A204.1 (cell line): ENCODE measurements at regions not wholly inside any gene's neighbourhood (a gene's known extent, or its start where the extent isn't known, plus 50 kb on each side); places are given as distances from the start of the nearest gene placed in this dataset.
"Not testable (repeated sequence)": the region's sequence is repeated elsewhere in the genome, so short reads cannot be mapped to it uniquely, and the experiment has no call there.

Source experiments
- FAIRE-seq: peaks from 2 replicates; lab custom pipeline; 2012; peaks lifted over from hg19 to GRCh38; lab: Jason Lieb, UNC

- no peak for FAIRE-seq
These were observed 237.6 kb upstream of the NDN start for GRCh38 chr15:23924686-23925085.

DNA sequence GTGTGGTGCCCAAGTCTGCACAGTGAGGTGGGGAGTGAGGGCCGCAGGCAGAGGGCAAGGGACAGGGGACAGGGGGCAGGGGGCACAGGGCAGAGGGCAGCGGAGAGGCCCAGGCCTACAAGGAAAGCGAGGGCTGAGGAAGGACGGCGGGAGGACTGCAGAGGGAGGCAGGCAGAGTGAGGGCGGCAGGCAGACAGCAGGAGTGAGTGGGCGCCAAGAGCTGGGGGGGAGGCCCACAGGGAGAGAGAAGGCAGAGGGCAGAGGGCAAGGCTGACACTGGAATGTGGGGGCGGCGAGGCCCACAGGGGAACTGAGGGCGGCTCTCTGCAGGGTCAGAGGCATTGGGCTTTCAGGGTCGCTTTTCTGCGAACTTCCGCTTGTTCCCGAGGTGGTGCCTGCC lies 267.8 kb upstream of the NDN start:
- FAIRE-seq: no peak

- no peak for FAIRE-seq
These were observed 296.6 kb upstream of the NDN start for GRCh38 chr15:23983500-23984259.

- no peak for FAIRE-seq
These were observed 307.2 kb upstream of the NDN start for GRCh38 chr15:23994273-23994672.

- no peak for FAIRE-seq
These were observed 311.0 kb upstream of the NDN start for GRCh38 chr15:23998056-23998455.

DNA sequence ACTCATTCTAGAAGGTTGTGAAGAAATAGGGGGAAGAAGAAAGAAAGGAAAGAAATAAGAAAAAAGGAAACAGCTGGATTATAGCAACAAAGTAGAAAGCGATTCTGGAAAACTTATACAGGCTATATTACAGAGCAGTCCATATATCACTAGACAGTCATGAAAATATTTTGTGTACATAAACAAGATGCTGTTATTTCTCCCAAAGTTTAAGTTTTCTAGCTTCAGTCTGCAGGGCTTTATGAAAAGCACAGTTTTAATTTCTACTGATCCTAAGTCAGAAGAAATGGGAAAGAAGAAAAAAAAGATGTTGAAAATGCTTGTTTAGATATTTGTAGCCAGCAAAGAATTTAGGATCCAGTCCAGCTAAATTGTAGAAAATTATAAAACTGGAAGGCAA lies 321.4 kb upstream of the NDN start:
- no peak for FAIRE-seq

DNA sequence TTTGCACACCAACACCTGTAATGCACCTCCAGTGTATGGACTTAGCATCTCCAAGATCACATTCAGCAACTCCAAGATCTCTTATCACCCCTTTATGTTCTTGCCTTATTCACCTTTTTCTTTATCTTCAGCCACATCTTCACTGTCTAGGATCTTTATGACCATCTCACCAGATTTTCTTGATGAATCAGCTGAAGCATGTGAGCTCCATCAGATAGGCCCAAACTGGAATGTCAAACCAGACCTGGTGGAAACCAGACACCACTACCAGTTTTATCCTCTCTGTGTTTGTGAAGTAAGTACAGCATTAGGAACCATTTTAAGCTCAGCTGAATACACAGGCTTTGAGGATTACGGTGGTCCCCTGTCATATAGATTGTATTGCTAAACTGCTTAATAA lies 330.4 kb upstream of the NDN start:
- FAIRE-seq: no peak

DNA sequence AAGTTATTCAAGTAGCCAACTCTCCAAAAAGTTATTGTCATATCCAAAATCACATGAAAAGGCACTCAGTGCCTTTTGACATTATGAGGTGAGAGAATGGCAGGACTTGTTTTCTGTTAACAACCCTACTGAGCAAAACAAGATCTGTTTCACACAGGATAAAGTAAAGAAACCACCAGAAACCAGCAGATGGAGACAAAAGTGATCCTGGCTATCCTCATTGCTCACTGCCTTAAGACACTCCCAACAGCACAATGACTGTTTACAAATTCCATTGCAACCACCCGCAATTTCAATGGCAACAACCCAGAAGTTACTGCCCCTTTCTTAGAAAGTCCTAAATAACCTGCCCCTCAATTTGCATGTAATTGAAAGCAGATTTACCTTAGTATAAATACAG lies 352.6 kb upstream of the NDN start:
- FAIRE-seq: no peak

GRCh38 chr15:24054547-24055245 lies 367.6 kb upstream of the NDN start:
- no peak for FAIRE-seq

DNA sequence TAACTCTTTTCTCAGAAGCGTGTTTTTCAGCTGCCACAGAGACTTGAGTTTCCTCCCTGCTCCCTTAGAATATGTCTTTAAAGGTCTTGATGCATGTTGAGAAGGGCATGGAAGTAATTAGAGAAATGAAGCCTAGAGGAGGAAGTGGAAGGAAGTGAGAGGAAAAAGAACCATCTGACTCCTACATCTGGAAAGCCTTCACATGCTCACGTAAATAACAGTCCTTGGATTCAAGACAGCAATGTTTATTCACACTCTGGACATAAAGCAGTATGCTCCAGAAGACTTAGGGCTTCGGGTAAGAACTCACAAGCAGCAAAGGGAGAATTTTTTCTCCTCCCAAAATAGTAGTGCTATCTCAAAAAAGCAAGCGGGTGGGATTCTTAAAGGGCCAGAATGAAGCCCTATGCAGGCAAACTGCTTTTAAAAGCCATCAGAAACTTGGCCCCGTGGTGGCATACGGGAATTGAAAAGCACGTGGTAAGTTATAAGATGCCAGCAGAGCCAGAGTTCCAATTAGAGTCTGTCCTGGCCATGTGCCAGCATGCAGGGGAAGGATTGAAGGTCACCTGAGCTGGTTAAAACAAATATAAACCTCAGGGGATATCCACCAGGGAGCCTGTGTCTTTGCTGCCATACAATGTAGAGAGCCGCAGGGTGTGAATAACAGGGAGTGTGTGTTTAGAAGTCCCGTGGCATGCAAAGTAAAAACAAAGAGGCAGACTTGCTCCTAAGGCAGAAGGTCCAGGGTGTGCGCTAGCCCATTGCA lies 380.8 kb upstream of the NDN start:
- no peak for FAIRE-seq

- no peak for FAIRE-seq
These were observed 388.4 kb upstream of the NDN start for GRCh38 chr15:24075420-24076089.

DNA sequence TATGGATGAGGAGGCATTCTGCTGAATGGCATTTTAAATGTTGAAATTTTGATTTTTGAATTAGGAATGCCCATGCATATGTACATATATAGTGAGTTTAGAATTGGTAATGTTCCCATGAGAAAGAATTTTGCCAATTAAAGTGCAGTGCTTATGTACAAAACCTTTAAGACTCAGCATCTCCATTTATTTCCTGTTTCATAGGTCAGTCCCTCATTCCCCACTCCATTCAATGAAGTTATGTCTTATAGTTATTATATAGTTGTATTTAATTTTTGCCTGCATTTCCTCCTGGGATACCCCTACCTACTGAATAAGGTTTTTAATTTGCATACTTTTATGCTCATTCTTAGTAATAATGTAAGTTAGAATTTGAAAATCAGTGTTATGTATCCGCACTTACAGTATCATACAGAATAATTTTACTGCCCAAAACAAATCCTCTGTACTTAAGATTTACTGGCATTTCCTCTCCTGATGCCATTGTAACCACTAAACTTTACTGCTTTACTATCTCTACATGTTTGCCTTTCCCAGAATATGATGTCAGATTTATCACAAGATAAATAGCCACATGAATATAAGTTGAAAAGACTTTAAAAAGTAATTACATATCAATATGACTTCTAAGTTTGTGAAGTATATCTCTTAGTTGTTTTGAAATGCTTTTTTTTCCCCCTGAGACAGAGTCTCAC lies 389.1 kb upstream of the NDN start:
- no peak for FAIRE-seq

- no peak for FAIRE-seq
These were observed 391.4 kb upstream of the NDN start for GRCh38 chr15:24078310-24079029.

- not testable (repeated sequence) for FAIRE-seq
These were observed 401.8 kb upstream of the NDN start for GRCh38 chr15:24088941-24089340.

DNA sequence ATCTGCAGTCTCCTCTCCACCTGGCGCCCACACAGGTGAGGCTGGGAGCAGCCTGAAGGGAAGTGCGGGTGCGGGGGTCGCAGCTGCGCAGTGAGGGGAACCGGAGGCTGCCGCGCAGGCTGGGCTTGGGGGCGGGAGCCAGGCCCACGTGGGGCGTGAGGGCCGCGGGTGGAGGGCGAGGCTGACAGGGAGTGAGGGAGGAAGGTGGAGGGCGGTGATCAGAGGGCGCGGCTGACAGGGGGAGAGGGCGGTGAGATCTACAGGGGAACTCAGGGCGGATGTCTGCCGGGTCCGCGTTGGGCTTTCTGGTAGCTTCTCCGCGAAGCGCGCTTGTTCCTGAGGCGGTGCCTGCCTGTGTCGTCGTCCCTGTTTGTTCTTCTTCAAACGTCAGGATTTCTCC lies 414.4 kb upstream of the NDN start:
- FAIRE-seq: not testable (repeated sequence)

- not testable (repeated sequence) for FAIRE-seq
These were observed 420.4 kb upstream of the NDN start for GRCh38 chr15:24107524-24107923.

DNA sequence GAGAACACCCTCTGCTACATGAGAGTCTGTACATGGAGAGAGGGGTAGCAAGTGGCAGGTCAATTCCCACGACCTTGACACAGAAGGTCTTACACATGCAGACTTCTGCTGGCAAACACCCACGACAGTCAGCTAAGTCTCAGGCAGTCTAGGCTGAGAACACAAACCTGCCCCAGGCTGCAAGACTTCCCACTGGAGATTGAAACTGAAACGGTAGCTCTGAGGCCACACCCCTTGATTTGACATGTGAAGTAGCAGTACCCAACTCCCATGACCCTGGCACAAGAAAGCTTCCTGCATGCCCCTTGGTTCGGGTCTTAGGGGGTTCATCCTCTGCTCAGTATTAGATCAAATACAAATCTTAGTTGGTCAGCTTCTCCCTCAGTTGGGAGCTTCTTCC lies 420.8 kb upstream of the NDN start:
- not testable (repeated sequence) for FAIRE-seq

- not testable (repeated sequence) for FAIRE-seq
These were observed 421.2 kb upstream of the NDN start for GRCh38 chr15:24108349-24108748.

DNA sequence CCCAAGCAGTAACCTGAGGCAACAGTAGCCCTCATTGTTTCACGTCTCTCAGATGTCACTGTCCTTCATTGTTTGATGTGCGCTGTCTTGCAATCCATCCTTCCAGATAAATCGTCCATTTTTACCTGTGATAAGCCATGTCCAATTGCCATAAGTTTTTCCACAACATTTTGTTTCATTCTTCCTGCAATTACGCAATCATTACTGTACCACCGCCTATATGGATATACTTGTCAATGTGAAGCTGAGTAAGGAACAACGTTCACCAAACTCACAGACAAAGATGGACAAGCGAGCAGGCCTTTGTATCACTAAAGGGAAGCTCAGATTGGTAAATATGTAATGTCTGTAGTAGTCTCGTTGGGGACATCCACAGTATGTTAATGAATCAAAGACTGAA lies 452.5 kb upstream of the NDN start:
- not testable (repeated sequence) for FAIRE-seq

DNA sequence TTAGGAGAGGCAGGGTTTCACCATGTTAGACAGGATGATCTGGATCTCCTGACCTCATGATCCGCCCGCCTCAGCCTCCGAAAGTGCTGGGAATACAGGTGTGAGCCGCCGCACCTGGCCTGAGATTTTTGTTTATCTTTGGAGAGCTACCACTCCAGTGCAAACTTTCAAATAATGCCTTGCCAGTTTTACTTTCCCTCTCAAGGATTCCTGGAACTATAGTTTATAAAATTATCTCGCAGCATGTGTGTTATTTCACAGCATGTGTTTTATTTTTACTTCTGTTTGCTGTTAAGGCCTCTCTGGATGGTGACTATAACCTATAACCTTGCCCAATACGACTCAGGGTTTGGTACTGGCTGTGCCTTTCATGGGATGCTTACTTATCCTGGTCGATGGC lies 458.0 kb upstream of the NDN start:
- FAIRE-seq: not testable (repeated sequence)

GRCh38 chr15:24146251-24146650 lies 459.1 kb upstream of the NDN start:
- no peak for FAIRE-seq
